HEK293 (cell line): ENCODE measurements at regions not wholly inside any gene's neighbourhood (a gene's known extent, or its start where the extent isn't known, plus 50 kb on each side); places are given as distances from the start of the nearest gene placed in this dataset.

ENCODE experiments used
- CTCF ChIA-PET: fragments of 350-600 bp; formaldehyde crosslinking; extraction: SDS; loops from one replicate; lab custom pipeline; 2021; ENCODE audit warnings: antibody characterized with exemption; lab: Yijun Ruan, JAX
- POLR2A ChIA-PET: fragments of 300-600 bp; formaldehyde crosslinking; extraction: SDS; loops from one replicate; lab custom pipeline; 2020; ENCODE audit warnings: antibody characterized with exemption, inconsistent platforms; lab: Yijun Ruan, JAX
- H3K27ac ChIP-seq: fragments of 200-500 bp; sonication (Bioruptor generic); 2 replicates; pipeline ENCODE4 v1.5.1; 2014; ENCODE audit warnings: low read depth, low read length, control low read depth, inconsistent platforms; ENCODE audit errors: extremely low read depth
- H3K36me3 ChIP-seq, 2 experiments: fragments of 200-500 bp in 1 of 2; sonication (Bioruptor generic) in 1 of 2; 1 replicate in 1 of 2; 2 replicates in 1 of 2; pipeline ENCODE4 v1.5.1; 2014 to 2017; ENCODE audit warnings: inconsistent platforms in 2 of 2, low read length in 2 of 2; ENCODE audit not compliant: control insufficient read depth in 2 of 2, insufficient read depth in 1 of 2
- H3K4me1 ChIP-seq: fragments of 200-500 bp; sonication (Bioruptor generic); 2 replicates; pipeline ENCODE4 v1.5.1; 2014; ENCODE audit warnings: mild to moderate bottlenecking, low read length, inconsistent platforms; ENCODE audit not compliant: control insufficient read depth, insufficient read depth
- H3K4me3 ChIP-seq: 2 replicates; pipeline ENCODE4 v1.5.1; 2011; ENCODE audit warnings: low read depth, mild to moderate bottlenecking, control low read depth, low read length, moderate library complexity
- H3K9me3 ChIP-seq: fragments of 200-500 bp; sonication (Bioruptor generic); 2 replicates; pipeline ENCODE4 v1.5.1; 2014; ENCODE audit warnings: low read depth, low read length, inconsistent platforms; ENCODE audit not compliant: control insufficient read depth, insufficient read depth
- HOXC10 ChIP-seq: sonication (generic); formaldehyde crosslinking; IDR thresholded peaks from 2 replicates; pipeline ENCODE4 v1.8.1; 2023; ENCODE audit warnings: mild to moderate bottlenecking, missing genetic modification reagents
- HOXD13 ChIP-seq: sonication (generic); formaldehyde crosslinking; IDR thresholded peaks from 2 replicates; pipeline ENCODE4 v1.8.0; 2022; ENCODE audit warnings: missing genetic modification reagents, borderline replicate concordance
- REPIN1 ChIP-seq: fragments of 450-650 bp; formaldehyde crosslinking; IDR thresholded peaks from 2 replicates; pipeline ENCODE4 v1.5.1; 2017; ENCODE audit warnings: missing biosample characterization, missing genetic modification characterization, low read depth
- SP2 ChIP-seq: fragments of 450-650 bp; formaldehyde crosslinking; IDR thresholded peaks from 2 replicates; pipeline ENCODE4 v1.5.1; 2016; ENCODE audit warnings: missing biosample characterization, missing genetic modification characterization
- SP3 ChIP-seq: fragments of 450-650 bp; formaldehyde crosslinking; IDR thresholded peaks from 2 replicates; pipeline ENCODE4 v1.5.1; 2016; ENCODE audit warnings: missing biosample characterization, missing genetic modification characterization
- SP7 ChIP-seq: fragments of 450-650 bp; formaldehyde crosslinking; IDR thresholded peaks from 2 replicates; pipeline ENCODE4 v1.5.1; 2016; ENCODE audit warnings: missing biosample characterization, missing genetic modification characterization
- ZBTB20 ChIP-seq: fragments of 450-650 bp; formaldehyde crosslinking; IDR thresholded peaks from 2 replicates; pipeline ENCODE4 v1.5.1; 2016; ENCODE audit warnings: missing biosample characterization, missing genetic modification characterization
- ZNF175 ChIP-seq: fragments of 450-650 bp; formaldehyde crosslinking; IDR thresholded peaks from 2 replicates; pipeline ENCODE4 v1.5.1; 2016; ENCODE audit warnings: missing biosample characterization, missing genetic modification characterization
- ZNF24 ChIP-seq: fragments of 450-650 bp; formaldehyde crosslinking; IDR thresholded peaks from 2 replicates; pipeline ENCODE4 v1.5.1; 2016; ENCODE audit warnings: missing biosample characterization, missing genetic modification characterization
- ZNF341 ChIP-seq: fragments of 450-650 bp; formaldehyde crosslinking; IDR thresholded peaks from 2 replicates; pipeline ENCODE4; 2016; ENCODE audit warnings: low read depth, missing biosample characterization, missing genetic modification characterization
- ZNF416 ChIP-seq: fragments of 450-650 bp; formaldehyde crosslinking; IDR thresholded peaks from 2 replicates; pipeline ENCODE4 v1.5.1; 2016; ENCODE audit warnings: missing biosample characterization, missing genetic modification characterization
- ZNF549 ChIP-seq: fragments of 450-650 bp; IDR thresholded peaks from 2 replicates; pipeline ENCODE4 v1.5.1; 2018; ENCODE audit warnings: missing biosample characterization, missing genetic modification characterization, mild to moderate bottlenecking, inconsistent platforms, moderate library complexity
- ZNF621 ChIP-seq: fragments of 450-650 bp; formaldehyde crosslinking; IDR thresholded peaks from 2 replicates; pipeline ENCODE4 v1.5.1; 2017; ENCODE audit warnings: missing biosample characterization, missing genetic modification characterization
- ZNF624 ChIP-seq: fragments of 450-650 bp; formaldehyde crosslinking; IDR thresholded peaks from 2 replicates; pipeline ENCODE4 v1.5.1; 2017; ENCODE audit warnings: missing biosample characterization, missing genetic modification characterization
- ZNF76 ChIP-seq: fragments of 450-650 bp; formaldehyde crosslinking; IDR thresholded peaks from 2 replicates; pipeline ENCODE4; 2016; ENCODE audit warnings: low read depth, missing biosample characterization, missing genetic modification characterization, borderline replicate concordance
- ZNF777 ChIP-seq: fragments of 450-650 bp; formaldehyde crosslinking; IDR thresholded peaks from 2 replicates; pipeline ENCODE4 v1.5.1; 2017; ENCODE audit warnings: missing biosample characterization, missing genetic modification characterization, borderline replicate concordance
- TF ChIP-seq, protein P1 (sequence below): fragments of 450-650 bp; formaldehyde crosslinking; IDR thresholded peaks from 2 replicates; pipeline ENCODE4 v1.5.1; 2016; ENCODE audit warnings: missing biosample characterization, missing genetic modification characterization
- TF ChIP-seq, protein P2 (sequence below): fragments of 450-650 bp; formaldehyde crosslinking; IDR thresholded peaks from 2 replicates; pipeline ENCODE4 v1.5.1; 2016; ENCODE audit warnings: missing biosample characterization, missing genetic modification characterization, borderline replicate concordance
- TF ChIP-seq, protein P3 (sequence below): fragments of 450-650 bp; formaldehyde crosslinking; IDR thresholded peaks from 2 replicates; pipeline ENCODE4 v1.5.1; 2016; ENCODE audit warnings: missing biosample characterization, missing genetic modification characterization
- TF ChIP-seq, protein P4 (sequence below): fragments of 450-650 bp; formaldehyde crosslinking; IDR thresholded peaks from 2 replicates; pipeline ENCODE4 v1.5.1; 2017; ENCODE audit warnings: missing biosample characterization, mild to moderate bottlenecking, missing genetic modification characterization, moderate library complexity
- TF ChIP-seq, protein P5 (sequence below): fragments of 450-650 bp; formaldehyde crosslinking; IDR thresholded peaks from 2 replicates; pipeline ENCODE4 v1.5.1; 2016; ENCODE audit warnings: missing biosample characterization, missing genetic modification characterization

DNA sequence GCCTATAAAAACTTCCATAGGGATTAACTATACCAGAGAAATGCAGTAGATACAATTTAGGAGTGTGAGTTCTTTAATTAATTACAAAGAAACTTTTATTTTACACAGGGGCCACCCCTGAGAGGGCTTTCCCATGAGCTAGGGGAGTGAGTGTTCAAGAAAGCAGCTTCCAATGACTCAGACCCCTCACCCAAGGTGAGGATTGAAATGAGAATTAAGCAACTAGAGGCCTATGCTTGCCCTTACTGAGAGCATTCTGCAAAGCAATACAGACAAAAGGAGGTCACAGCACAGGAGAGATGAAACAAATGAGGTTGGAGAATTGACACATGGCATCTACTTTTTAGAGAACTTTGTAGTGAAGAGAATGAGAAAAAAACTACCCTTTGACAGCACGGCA, 301.8 kb downstream of the WDR11 start:
- POLR2A ChIA-PET: no interaction called here
- CTCF ChIA-PET: interaction anchor here (1.0 kb wide), 1 partner anchor 73 kb away, joined by 3 read pairs; no protein-coding TSS in a partner anchor
- Histone ChIP-seq H3K27ac (no peak overlapping the region), H3K4me1 (peaks cover 7% of the 10 kb centered on the region; the same call in 1 of the 2 replicates), H3K4me3 (no peak overlapping the region), H3K9me3 (no peaks in the 10 kb centered on the region), H3K36me3 (no peaks in the 10 kb centered on the region)
- no peak for TF ChIP-seq ZNF416 (tag by site-specific recombination)
- TF ChIP-seq, protein P1, sequence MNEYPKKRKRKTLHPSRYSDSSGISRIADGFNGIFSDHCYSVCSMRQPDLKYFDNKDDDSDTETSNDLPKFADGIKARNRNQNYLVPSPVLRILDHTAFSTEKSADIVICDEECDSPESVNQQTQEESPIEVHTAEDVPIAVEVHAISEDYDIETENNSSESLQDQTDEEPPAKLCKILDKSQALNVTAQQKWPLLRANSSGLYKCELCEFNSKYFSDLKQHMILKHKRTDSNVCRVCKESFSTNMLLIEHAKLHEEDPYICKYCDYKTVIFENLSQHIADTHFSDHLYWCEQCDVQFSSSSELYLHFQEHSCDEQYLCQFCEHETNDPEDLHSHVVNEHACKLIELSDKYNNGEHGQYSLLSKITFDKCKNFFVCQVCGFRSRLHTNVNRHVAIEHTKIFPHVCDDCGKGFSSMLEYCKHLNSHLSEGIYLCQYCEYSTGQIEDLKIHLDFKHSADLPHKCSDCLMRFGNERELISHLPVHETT (tag by site-specific recombination): no peak
- TF ChIP-seq, all 188 proteins: peak for 0

DNA sequence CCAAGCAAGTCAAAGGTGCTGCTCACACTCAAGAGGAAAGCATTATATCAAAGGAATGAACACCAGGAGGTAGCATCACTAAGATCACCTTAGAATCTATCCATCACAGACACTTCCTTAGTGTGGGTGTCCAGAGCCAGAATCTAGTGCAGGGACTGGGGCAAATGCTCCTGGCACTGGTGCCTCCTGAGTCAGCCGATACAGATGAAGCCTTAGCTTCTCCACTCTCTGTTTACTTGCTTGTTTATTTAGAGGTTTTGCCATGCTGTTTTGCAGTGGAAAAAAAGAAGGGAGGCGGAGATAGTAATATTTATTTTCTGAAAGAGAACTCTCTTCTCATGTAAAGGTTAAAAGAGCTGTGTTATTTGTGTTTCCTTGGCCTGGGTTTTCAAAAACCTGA, 303.1 kb downstream of the WDR11 start:
- no peak for TF ChIP-seq ZNF76 (tag by site-specific recombination)
- TF ChIP-seq SP2: no peak
- TF ChIP-seq, protein P2, sequence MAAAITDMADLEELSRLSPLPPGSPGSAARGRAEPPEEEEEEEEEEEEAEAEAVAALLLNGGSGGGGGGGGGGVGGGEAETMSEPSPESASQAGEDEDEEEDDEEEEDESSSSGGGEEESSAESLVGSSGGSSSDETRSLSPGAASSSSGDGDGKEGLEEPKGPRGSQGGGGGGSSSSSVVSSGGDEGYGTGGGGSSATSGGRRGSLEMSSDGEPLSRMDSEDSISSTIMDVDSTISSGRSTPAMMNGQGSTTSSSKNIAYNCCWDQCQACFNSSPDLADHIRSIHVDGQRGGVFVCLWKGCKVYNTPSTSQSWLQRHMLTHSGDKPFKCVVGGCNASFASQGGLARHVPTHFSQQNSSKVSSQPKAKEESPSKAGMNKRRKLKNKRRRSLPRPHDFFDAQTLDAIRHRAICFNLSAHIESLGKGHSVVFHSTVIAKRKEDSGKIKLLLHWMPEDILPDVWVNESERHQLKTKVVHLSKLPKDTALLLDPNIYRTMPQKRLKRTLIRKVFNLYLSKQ: no peak
- TF ChIP-seq, protein P3, sequence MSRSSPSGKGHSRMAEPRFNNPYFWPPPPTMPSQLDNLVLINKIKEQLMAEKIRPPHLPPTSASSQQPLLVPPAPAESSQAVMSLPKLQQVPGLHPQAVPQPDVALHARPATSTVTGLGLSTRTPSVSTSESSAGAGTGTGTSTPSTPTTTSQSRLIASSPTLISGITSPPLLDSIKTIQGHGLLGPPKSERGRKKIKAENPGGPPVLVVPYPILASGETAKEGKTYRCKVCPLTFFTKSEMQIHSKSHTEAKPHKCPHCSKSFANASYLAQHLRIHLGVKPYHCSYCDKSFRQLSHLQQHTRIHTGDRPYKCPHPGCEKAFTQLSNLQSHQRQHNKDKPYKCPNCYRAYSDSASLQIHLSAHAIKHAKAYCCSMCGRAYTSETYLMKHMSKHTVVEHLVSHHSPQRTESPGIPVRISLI (tag by site-specific recombination): no peak
- no peak for TF ChIP-seq SP7 (tag by site-specific recombination)
- no peak for TF ChIP-seq ZNF621 (tag by site-specific recombination)
- TF ChIP-seq, protein P4, sequence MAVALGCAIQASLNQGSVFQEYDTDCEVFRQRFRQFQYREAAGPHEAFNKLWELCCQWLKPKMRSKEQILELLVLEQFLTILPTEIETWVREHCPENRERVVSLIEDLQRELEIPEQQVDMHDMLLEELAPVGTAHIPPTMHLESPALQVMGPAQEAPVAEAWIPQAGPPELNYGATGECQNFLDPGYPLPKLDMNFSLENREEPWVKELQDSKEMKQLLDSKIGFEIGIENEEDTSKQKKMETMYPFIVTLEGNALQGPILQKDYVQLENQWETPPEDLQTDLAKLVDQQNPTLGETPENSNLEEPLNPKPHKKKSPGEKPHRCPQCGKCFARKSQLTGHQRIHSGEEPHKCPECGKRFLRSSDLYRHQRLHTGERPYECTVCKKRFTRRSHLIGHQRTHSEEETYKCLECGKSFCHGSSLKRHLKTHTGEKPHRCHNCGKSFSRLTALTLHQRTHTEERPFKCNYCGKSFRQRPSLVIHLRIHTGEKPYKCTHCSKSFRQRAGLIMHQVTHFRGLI: no peak
- no peak for TF ChIP-seq REPIN1 (tag by site-specific recombination)
- TF ChIP-seq ZNF416 (tag by site-specific recombination): no peak
- no peak for TF ChIP-seq ZNF24 (tag by site-specific recombination)
- no peak for TF ChIP-seq HOXC10
- TF ChIP-seq ZNF624 (tag by site-specific recombination): no peak
- TF ChIP-seq ZNF549 (tag by site-specific recombination): no peak
- TF ChIP-seq ZBTB20 (tag by site-specific recombination): no peak
- TF ChIP-seq HOXD13: no peak
- no peak for TF ChIP-seq ZNF341 (tag by site-specific recombination)
- TF ChIP-seq ZNF777 (tag by site-specific recombination): no peak
- TF ChIP-seq, protein P5, sequence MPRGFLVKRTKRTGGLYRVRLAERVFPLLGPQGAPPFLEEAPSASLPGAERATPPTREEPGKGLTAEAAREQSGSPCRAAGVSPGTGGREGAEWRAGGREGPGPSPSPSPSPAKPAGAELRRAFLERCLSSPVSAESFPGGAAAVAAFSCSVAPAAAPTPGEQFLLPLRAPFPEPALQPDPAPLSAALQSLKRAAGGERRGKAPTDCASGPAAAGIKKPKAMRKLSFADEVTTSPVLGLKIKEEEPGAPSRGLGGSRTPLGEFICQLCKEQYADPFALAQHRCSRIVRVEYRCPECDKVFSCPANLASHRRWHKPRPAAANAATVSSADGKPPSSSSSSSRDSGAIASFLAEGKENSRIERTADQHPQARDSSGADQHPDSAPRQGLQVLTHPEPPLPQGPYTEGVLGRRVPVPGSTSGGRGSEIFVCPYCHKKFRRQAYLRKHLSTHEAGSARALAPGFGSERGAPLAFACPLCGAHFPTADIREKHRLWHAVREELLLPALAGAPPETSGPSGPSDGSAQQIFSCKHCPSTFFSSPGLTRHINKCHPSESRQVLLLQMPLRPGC: no peak
- TF ChIP-seq SP3 (tag by site-specific recombination): no peak
- TF ChIP-seq ZNF175: no peak
- peaks cover 7% of the 10 kb centered on the region; the same call in 1 of the 2 replicates for H3K4me1 ChIP-seq
- no peak overlapping the region for H3K27ac ChIP-seq
- H3K36me3 ChIP-seq: no peaks in the 10 kb centered on the region
- POLR2A ChIA-PET: no interaction called here
- H3K9me3 ChIP-seq: no peaks in the 10 kb centered on the region
- H3K4me3 ChIP-seq: no peak overlapping the region
- CTCF ChIA-PET: no interaction called here
